GM21526 (cell line): ENCODE measurements at regions not wholly inside any gene's neighbourhood (a gene's known extent, or its start where the extent isn't known, plus 50 kb on each side); places are given as distances from the start of the nearest gene placed in this dataset.

Experiments
- ATAC-seq: cut with Tn5 transposase; IDR thresholded peaks from one replicate; pipeline ENCODE4 v1.9.1; 2021; ENCODE audit warnings: moderate library complexity; ENCODE audit not compliant: unreplicated experiment, low FRiP score

- no peak for ATAC-seq
Observed at GRCh38 chr13:40181203-40181845, 485.1 kb downstream of the FOXO1 start.

- ATAC-seq = no peak
Observed at GRCh38 chr13:40182591-40182990, 483.9 kb downstream of the FOXO1 start.

- ATAC-seq = no peak
Observed at GRCh38 chr13:40185414-40185813, 481.0 kb downstream of the FOXO1 start.

GRCh38 chr13:40186041-40186440 lies 480.4 kb downstream of the FOXO1 start:
- no peak for ATAC-seq

GRCh38 chr13:40186626-40187323 lies 479.7 kb downstream of the FOXO1 start:
- ATAC-seq = no peak

- ATAC-seq = no peak
Observed at GRCh38 chr13:40187324-40187795, 479.1 kb downstream of the FOXO1 start.

GRCh38 chr13:40187841-40188591 lies 478.4 kb downstream of the FOXO1 start:
- ATAC-seq = no peak

- no peak for ATAC-seq
Observed at GRCh38 chr13:40189426-40189825, 477.0 kb downstream of the FOXO1 start.

GRCh38 chr13:40189898-40190630 lies 476.4 kb downstream of the FOXO1 start:
- no peak for ATAC-seq

- peak; percentile 71 for ATAC-seq
Observed at GRCh38 chr13:40190641-40191100, 475.8 kb downstream of the FOXO1 start.

GRCh38 chr13:40191186-40191980 lies 475.1 kb downstream of the FOXO1 start:
- no peak for ATAC-seq

GRCh38 chr13:40192452-40192851 lies 474.0 kb downstream of the FOXO1 start:
- ATAC-seq = no peak

- ATAC-seq = no peak
Observed at GRCh38 chr13:40192858-40193257, 473.6 kb downstream of the FOXO1 start.

- no peak for ATAC-seq
Observed at GRCh38 chr13:40193286-40194223, 472.9 kb downstream of the FOXO1 start.

- no peak for ATAC-seq
Observed at GRCh38 chr13:40194224-40194806, 472.1 kb downstream of the FOXO1 start.

GRCh38 chr13:40197049-40197448 lies 469.4 kb downstream of the FOXO1 start:
- ATAC-seq = no peak

GRCh38 chr13:40197936-40198595 lies 468.4 kb downstream of the FOXO1 start:
- ATAC-seq = no peak
